ENCODE measurements at regions not wholly inside any gene's neighbourhood (a gene's known extent, or its start where the extent isn't known, plus 50 kb on each side); places are given as distances from the start of the nearest gene placed in this dataset.

DNA sequence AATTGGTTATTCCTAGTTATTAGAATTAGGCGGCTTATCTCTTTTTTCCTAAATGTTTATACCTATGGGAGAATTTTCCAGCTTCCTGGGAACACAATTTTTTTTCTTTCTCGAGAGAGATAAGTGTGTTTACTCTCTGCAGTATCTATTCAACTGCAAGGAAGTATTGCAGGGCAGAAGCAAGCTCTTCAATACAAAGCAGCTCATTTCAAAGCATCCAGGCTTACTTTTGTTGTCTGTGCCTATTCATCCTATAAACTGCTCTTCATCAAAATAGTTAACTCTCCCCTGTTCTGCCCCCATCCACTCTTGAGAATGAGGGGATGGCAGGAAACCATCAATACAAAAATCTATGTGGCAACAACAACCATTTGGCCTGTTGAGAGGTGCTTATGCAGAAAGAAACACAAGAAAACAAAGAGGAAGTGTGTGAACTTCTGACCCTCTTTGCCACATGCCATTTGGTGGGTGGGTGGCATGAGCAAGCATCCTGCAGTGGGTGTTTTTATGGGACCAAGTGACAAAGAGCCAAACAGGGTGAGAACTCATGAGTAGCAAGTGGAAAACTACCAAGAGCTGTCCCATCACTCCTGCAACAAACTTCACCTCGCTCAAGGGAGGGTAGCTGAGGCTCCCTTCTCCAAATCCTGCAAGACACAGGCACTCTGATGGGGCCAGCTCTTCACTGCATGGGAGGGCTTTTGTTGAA is 50.6 kb upstream of the MRPS6 start:
- Histone ChIP-seq H3K4me1 (ENCODE audit: low read depth, poor library complexity, severe bottlenecking) (no peaks in the 10 kb centered on the region), H3K4me3 (IDR thresholded peaks at IDR 0.05; ENCODE audit: insufficient read depth, low read depth, low read length) (no peak overlapping the region), H3K27me3 (ENCODE audit: insufficient read depth, low read depth) (no peaks in the 10 kb centered on the region), H3K27ac (no peak overlapping the region), H3K9ac (no peak overlapping the region), H2AFZ (ENCODE audit: low read depth) (no peak overlapping the region), H3K79me2 (ENCODE audit: insufficient read depth, low read depth) (no peaks in the 10 kb centered on the region), H3K36me3 (ENCODE audit: insufficient read depth) (no peaks in the 10 kb centered on the region), H3K4me2 (no peak overlapping the region), H4K20me1 (ENCODE audit: insufficient read depth) (no peaks in the 10 kb centered on the region)
- TF ChIP-seq, protein P1, sequence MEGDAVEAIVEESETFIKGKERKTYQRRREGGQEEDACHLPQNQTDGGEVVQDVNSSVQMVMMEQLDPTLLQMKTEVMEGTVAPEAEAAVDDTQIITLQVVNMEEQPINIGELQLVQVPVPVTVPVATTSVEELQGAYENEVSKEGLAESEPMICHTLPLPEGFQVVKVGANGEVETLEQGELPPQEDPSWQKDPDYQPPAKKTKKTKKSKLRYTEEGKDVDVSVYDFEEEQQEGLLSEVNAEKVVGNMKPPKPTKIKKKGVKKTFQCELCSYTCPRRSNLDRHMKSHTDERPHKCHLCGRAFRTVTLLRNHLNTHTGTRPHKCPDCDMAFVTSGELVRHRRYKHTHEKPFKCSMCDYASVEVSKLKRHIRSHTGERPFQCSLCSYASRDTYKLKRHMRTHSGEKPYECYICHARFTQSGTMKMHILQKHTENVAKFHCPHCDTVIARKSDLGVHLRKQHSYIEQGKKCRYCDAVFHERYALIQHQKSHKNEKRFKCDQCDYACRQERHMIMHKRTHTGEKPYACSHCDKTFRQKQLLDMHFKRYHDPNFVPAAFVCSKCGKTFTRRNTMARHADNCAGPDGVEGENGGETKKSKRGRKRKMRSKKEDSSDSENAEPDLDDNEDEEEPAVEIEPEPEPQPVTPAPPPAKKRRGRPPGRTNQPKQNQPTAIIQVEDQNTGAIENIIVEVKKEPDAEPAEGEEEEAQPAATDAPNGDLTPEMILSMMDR (conservative IDR thresholded peaks at IDR 0.05; ENCODE audit: low read depth, low read length): no peak

DNA sequence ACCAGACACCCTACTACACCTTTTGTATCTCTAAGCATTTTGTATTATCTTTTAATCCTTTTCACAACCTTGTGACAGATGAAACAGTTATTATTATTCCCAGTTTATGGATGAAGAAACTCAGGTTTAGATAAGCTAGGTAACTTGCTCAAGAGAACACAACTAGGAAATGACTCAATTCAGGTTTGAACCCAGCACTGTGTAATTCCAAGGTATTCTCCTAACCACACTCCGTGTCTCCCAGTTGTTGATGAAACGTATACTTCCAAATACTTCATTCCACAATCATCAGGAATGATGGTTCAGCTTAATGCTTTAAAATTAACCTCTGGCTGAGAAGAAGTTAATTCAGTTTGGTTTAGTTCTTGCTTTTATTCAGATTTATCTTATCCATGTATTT is 51.7 kb upstream of the MRPS6 start:
- Histone ChIP-seq H4K20me1 (ENCODE audit: insufficient read depth) (no peaks in the 10 kb centered on the region), H2AFZ (ENCODE audit: low read depth) (no peak overlapping the region)
- TF ChIP-seq, protein P1 (conservative IDR thresholded peaks at IDR 0.05; ENCODE audit: low read depth, low read length): no peak

DNA sequence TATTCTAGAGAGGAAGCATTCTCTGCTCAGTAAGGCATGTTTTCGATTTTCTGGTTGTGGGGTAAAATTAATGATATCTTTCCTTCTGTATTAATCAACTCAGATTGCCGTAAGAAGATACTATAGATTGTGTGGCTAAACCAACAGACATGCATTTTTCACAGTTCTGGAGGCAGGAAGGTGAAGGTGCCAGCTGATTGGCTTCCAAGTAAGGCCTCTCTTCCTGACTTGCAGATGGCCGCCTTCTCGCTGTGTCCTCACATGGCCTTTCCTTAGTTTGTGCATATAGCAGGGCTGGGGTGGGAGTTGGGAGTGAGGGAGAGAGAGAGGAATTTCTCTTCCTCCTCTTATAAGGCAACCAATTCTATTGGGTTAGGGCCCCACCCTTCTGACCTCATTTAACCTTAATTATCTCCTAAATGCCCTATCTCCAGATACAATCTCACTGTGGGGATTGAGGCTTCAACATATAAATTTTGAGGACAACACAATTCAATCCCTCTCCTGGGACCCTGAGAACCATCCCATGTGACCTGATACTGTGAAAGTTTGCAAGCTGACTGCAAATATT is 52.3 kb upstream of the MRPS6 start:
- Histone ChIP-seq H2AFZ (ENCODE audit: low read depth) (no peak overlapping the region), H3K27ac (no peak overlapping the region), H3K4me2 (no peak overlapping the region)

More for the DNA sequence above, 51.7 kb upstream of the MRPS6 start:
- no peak overlapping the region for H3K9ac ChIP-seq
- H3K27me3 ChIP-seq (ENCODE audit: insufficient read depth, low read depth): no peaks in the 10 kb centered on the region
- H3K4me3 ChIP-seq (IDR thresholded peaks at IDR 0.05; ENCODE audit: insufficient read depth, low read depth, low read length): no peak overlapping the region
- no peaks in the 10 kb centered on the region for H3K36me3 ChIP-seq (ENCODE audit: insufficient read depth)
- no peak overlapping the region for H3K27ac ChIP-seq
- no peaks in the 10 kb centered on the region for H3K79me2 ChIP-seq (ENCODE audit: insufficient read depth, low read depth)
- H3K4me2 ChIP-seq: no peak overlapping the region
- H3K4me1 ChIP-seq (ENCODE audit: low read depth, poor library complexity, severe bottlenecking): no peaks in the 10 kb centered on the region

DNA sequence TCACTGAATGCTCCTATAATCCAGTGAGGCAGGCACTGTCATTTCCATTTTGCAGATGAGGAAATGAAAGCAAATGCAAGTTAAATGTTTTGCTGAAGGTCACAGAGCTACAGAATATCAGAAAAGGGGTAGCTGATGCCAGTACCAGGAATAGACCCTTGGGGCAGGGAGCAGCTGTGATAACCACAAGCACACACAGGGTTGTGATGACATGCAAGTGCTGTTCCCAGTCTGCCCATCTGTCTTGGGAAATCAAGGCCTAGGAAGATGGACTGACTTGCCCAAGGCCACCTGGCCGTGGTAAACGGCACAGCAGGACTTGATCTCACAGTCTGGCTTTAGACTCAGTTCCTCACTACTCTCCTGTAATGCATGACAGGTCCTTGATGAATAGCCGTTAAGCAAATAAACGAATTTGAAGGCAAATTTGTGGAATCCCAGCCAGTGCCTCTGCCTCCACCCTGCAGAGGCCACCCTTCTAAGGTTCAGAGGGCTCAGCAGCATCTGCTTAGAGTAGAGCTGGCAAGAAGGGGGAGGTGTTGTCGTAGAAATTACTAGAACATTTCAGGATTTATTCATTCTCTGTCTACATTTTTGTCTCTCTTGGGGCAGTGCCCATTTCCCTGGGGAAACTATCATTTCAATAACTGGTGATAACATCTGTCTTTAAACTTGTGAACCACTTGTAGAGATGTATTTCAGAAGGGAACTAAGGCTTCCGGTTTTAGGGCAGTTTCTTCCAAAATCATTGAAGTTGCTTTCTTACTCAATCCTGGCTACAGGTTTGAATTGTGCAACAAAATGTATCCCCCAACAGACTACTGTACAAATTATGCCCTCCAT is 53.2 kb upstream of the MRPS6 start:
- Histone ChIP-seq H3K27ac (no peak overlapping the region), H3K4me3 (IDR thresholded peaks at IDR 0.05; ENCODE audit: insufficient read depth, low read depth, low read length) (no peak overlapping the region), H3K27me3 (ENCODE audit: insufficient read depth, low read depth) (no peaks in the 10 kb centered on the region), H2AFZ (ENCODE audit: low read depth) (no peak overlapping the region), H3K79me2 (ENCODE audit: insufficient read depth, low read depth) (no peaks in the 10 kb centered on the region), H3K4me2 (no peak overlapping the region), H3K4me1 (ENCODE audit: low read depth, poor library complexity, severe bottlenecking) (no peaks in the 10 kb centered on the region), H3K36me3 (ENCODE audit: insufficient read depth) (no peaks in the 10 kb centered on the region), H3K9ac (no peak overlapping the region), H4K20me1 (ENCODE audit: insufficient read depth) (no peaks in the 10 kb centered on the region)
- TF ChIP-seq, protein P1 (conservative IDR thresholded peaks at IDR 0.05; ENCODE audit: low read depth, low read length): no peak

More for the DNA sequence above, 52.3 kb upstream of the MRPS6 start:
- Histone ChIP-seq H3K79me2 (ENCODE audit: insufficient read depth, low read depth) (no peaks in the 10 kb centered on the region), H3K36me3 (ENCODE audit: insufficient read depth) (no peaks in the 10 kb centered on the region), H3K27me3 (ENCODE audit: insufficient read depth, low read depth) (no peaks in the 10 kb centered on the region), H3K4me1 (ENCODE audit: low read depth, poor library complexity, severe bottlenecking) (no peaks in the 10 kb centered on the region), H4K20me1 (ENCODE audit: insufficient read depth) (no peaks in the 10 kb centered on the region), H3K9ac (no peak overlapping the region), H3K4me3 (IDR thresholded peaks at IDR 0.05; ENCODE audit: insufficient read depth, low read depth, low read length) (no peak overlapping the region)
- TF ChIP-seq, protein P1 (conservative IDR thresholded peaks at IDR 0.05; ENCODE audit: low read depth, low read length): no peak

Measured in KMS-11 (cell line).